SJSA1 (cell line): ENCODE measurements at regions not wholly inside any gene's neighbourhood (a gene's known extent, or its start where the extent isn't known, plus 50 kb on each side); places are given as distances from the start of the nearest gene placed in this dataset.
A peak's percentile ranks its signal among the peaks of the same experiment; 100 is the strongest.
"Not testable (repeated sequence)": the region's sequence is repeated elsewhere in the genome, so short reads cannot be mapped to it uniquely, and the experiment has no call there.

Source experiments
- DNase-seq, 2 experiments: peaks; one replicate each; pipeline ENCODE4 v3.0.0-alpha.2; 2015 to 2020; ENCODE audit warnings: low spot score in 2 of 2, low read depth in 1 of 2
- H3K27ac ChIP-seq: fragments of 250-450 bp; sonication (Bioruptor Pico); 2 replicates; pipeline ENCODE4 v1.5.1; 2020; ENCODE audit warnings: mild to moderate bottlenecking, moderate library complexity
- H3K27me3 ChIP-seq: fragments of 250-450 bp; sonication (Bioruptor Pico); replicated peaks from 2 replicates; pipeline ENCODE4 v1.5.1; 2020; ENCODE audit warnings: mild to moderate bottlenecking, moderate library complexity
- H3K36me3 ChIP-seq: fragments of 250-450 bp; sonication (Bioruptor Pico); 2 replicates; pipeline ENCODE4 v1.5.1; 2020; ENCODE audit warnings: mild to moderate bottlenecking
- H3K4me1 ChIP-seq: fragments of 250-450 bp; sonication (Bioruptor Pico); replicated peaks from 2 replicates; pipeline ENCODE4 v1.6.1; 2021; ENCODE audit warnings: mild to moderate bottlenecking
- H3K4me3 ChIP-seq: fragments of 250-450 bp; sonication (Bioruptor Pico); 2 replicates; pipeline ENCODE4 v1.5.1; 2020; ENCODE audit warnings: mild to moderate bottlenecking
- H3K9me3 ChIP-seq: fragments of 250-450 bp; sonication (Bioruptor Pico); replicated peaks from 2 replicates; pipeline ENCODE4 v1.5.1; 2020; ENCODE audit warnings: mild to moderate bottlenecking

DNA sequence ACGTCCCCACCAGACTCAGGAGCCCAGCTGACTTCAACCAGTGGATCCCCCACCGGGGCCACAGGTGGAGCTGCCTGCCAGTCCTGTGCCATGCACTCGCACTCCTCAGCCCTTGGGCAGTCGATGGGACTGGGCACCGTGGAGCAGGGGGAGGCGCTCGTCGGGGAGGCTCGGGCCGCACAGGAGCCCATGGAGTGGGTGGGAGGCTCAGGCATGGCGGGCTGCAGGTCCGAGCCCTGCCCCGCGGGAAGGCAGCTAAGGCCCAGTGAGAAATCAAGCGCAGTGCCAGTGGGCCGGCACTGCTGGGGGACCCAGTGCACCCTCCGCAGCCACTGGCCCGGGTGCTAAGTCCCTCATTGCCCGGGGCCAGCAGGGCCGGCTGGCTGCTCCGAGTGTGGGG lies 52.3 kb upstream of the LRRC30 start:
- not testable (repeated sequence) for H3K4me1 ChIP-seq, H3K9me3 ChIP-seq, H3K27ac ChIP-seq, H3K36me3 ChIP-seq, H3K4me3 ChIP-seq, H3K27me3 ChIP-seq
- peak in 1 of 2 experiments; percentile 36 for DNase-seq

DNA sequence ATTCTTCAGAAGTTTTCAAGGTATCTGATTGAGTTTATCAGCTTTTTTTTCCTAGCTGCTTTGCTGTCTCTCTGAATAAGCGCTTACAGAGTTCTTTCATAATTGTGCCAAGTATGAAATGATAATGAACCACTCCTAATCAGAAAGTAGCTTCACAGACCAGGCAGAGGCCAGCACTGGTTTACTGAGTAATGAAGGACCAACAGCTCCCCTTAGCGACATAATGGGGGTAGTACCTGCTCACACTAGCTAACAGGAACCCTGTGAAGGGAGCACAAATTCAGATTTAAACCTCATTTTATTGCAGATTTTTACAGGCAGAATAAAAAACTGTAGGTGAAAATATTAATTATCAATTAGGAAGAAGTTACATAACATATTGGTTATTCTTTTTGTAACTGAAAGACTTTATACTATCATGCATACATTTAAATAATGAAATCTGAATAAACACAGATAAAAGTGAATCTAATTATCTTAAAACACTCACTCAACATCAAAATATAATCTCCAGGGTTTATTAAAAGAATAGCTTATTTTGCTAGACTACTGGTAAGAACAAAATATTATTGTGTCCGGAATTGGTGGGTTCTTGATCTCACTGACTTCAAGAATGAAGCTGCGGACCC lies 53.7 kb upstream of the LRRC30 start:
- Histone ChIP-seq H3K27ac (no peak overlapping the region), H3K4me3 (no peak overlapping the region), H3K4me1 (no peaks in the 10 kb centered on the region), H3K27me3 (0 out of 2 replicates have a peak, but pooled peaks cover 5% of the 10 kb centered on the region), H3K9me3 (no peaks in the 10 kb centered on the region), H3K36me3 (no peaks in the 10 kb centered on the region)
- peak; percentile 30 to 51 for DNase-seq

DNA sequence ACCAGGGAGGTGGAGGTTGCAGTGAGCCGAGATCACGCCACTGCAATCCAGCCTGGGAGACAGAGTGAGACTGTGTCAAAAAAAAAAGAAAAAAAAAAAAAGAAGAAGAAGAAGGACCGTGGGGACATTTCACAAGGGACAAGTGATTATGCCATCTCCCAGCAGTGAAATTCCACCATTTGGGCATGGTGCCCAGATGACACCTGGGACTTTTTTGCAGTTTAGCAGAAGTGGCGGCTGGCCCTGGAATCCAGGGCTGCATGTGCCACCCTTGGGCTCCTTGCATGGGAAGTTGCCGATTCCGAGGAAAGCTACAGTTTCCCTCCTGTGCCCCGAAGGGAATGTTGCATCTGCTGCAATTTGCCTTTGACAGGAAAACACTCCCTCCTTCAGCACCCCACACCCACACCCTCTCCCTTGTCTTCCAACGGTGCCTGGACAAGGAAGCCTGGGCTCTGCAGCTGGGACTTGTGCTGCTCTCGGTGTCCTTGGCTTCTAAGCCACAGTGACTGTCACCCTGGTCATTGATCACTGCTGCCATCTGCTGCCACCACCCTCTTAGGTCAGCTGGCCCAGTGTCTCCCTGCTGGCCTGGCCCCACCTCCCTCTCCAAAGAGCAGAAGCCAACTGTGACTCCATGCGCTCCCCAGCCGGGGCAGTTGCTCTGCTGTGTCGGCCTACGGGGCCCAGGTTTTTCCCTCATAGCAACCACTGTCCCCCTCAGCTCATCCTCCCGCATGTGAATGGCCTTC lies 56.4 kb upstream of the LRRC30 start:
- Histone ChIP-seq H3K9me3 (no peaks in the 10 kb centered on the region), H3K4me1 (no peaks in the 10 kb centered on the region), H3K27me3 (no peaks in the 10 kb centered on the region), H3K4me3 (no peak overlapping the region), H3K36me3 (no peaks in the 10 kb centered on the region), H3K27ac (no peak overlapping the region)
- DNase-seq: peak in 1 of 2 experiments; percentile 46

DNA sequence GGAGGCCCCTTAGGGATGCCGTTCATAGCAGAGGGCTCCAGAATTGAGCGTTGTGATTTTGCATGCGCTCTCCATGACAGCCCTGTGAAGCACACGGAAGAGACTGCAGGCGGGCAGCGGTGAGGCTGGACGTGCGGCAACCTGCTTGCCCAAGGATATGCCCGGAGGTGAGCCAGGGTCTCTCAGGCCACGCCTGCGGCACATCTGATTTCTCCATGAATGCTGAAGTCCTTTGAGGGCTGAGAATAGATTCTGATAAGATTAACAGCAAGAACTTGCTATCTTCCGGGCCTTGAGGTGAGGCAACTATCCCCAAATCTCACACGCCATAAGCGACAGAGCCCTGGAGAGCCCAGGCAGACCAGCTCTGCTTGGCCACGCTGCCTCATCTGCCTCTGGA lies 55.6 kb upstream of the LAMA1 start:
- H3K36me3 ChIP-seq: no peaks in the 10 kb centered on the region
- H3K27me3 ChIP-seq: no peaks in the 10 kb centered on the region
- H3K4me1 ChIP-seq: no peaks in the 10 kb centered on the region
- H3K4me3 ChIP-seq: no peak overlapping the region
- no peaks in the 10 kb centered on the region for H3K9me3 ChIP-seq
- H3K27ac ChIP-seq: no peak overlapping the region
- DNase-seq: no peak

DNA sequence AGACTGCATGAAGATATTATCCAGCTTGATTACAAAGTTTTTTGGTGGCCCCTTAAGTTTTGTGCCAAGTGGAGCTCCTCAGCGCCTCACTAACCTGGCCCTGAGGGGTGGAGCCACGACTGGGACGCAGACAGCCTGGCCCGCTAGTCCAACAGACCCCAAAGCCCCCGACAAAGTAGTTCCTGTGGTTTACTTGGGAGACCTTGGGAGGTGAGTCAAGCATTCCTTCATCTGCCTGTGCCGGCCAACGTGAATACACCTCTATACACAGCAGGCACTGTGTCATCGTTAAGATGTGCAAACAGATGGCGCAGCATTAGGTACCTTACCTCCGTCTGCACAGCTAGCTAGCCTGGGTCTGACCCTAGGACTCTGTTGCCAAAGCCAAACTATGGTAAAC lies 55.0 kb upstream of the LAMA1 start:
- no peaks in the 10 kb centered on the region for H3K27me3 ChIP-seq
- H3K4me3 ChIP-seq: no peak overlapping the region
- no peaks in the 10 kb centered on the region for H3K4me1 ChIP-seq
- H3K27ac ChIP-seq: no peak overlapping the region
- no peaks in the 10 kb centered on the region for H3K36me3 ChIP-seq
- H3K9me3 ChIP-seq: no peaks in the 10 kb centered on the region
- no peak for DNase-seq

DNA sequence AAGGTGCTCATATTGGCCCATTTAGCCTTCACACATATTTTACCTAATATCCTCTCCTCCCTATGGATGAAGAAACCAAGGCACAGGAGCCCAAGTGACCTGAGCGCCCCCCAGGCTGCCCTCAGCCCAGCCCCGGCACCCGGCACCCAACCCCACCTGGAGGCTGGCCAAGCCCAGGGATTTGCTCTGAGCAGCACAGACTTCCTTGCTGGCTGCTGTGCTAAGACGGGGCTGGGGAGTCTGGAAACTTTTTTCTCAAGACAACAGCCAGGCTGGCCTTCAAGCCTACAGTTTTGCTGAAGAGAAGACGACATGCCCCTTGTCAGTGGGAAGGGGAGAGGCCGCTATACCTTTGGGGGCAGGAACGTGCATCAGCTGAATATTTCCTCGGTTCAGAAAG lies 52.7 kb upstream of the LAMA1 start:
- DNase-seq: no peak
- Histone ChIP-seq H3K4me3 (no peak overlapping the region), H3K36me3 (no peaks in the 10 kb centered on the region), H3K27me3 (no peaks in the 10 kb centered on the region), H3K4me1 (no peaks in the 10 kb centered on the region), H3K27ac (no peak overlapping the region), H3K9me3 (no peaks in the 10 kb centered on the region)

DNA sequence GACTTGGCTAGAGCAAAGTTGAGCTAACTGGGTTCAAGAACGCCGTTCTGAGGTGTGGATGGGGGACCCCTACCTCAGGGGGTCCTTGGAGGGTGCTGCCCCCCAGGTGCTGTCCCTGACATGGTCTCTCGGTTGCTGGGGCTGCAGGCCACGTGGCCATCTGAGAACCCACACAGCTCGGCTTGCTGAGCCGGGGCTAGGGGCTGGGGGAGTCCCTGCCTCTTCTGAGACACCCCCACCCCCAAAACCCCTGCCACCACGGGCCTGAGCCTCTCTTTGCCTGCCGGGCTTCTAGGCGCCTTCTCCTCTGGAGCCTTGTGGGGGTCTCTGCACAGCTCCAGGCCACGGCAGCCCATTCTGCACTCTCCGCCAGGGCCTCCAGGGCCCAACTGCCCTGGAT lies 52.0 kb upstream of the LAMA1 start:
- H3K4me1 ChIP-seq: no peaks in the 10 kb centered on the region
- no peaks in the 10 kb centered on the region for H3K9me3 ChIP-seq
- no peak overlapping the region for H3K27ac ChIP-seq
- DNase-seq: no peak
- H3K4me3 ChIP-seq: no peak overlapping the region
- H3K36me3 ChIP-seq: no peaks in the 10 kb centered on the region
- H3K27me3 ChIP-seq: no peaks in the 10 kb centered on the region

DNA sequence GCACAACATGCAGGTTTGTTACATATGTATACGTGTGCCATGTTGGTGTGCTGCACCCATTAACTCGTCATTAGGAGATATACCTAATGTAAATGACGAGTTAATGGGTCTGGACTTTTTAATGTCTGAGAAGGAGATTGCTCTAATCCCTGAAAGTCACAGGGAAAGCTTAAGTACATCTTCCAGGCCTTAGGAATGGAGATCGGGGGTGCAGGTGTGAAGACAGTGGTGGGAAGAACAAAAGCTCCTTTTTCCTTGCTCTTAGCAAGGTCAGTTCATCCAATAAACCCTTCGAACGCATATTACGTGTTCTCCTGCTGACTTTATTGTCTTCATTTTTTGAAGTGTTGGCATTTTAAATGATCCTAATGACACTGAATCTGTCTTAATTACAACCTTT lies 50.8 kb upstream of the LAMA1 start:
- H3K27ac ChIP-seq: no peak overlapping the region
- H3K4me3 ChIP-seq: no peak overlapping the region
- no peaks in the 10 kb centered on the region for H3K36me3 ChIP-seq
- H3K9me3 ChIP-seq: no peaks in the 10 kb centered on the region
- no peak for DNase-seq
- no peaks in the 10 kb centered on the region for H3K4me1 ChIP-seq
- H3K27me3 ChIP-seq: no peaks in the 10 kb centered on the region
